ENCODE measurements at regions not wholly inside any gene's neighbourhood (a gene's known extent, or its start where the extent isn't known, plus 50 kb on each side); places are given as distances from the start of the nearest gene placed in this dataset.

DNA sequence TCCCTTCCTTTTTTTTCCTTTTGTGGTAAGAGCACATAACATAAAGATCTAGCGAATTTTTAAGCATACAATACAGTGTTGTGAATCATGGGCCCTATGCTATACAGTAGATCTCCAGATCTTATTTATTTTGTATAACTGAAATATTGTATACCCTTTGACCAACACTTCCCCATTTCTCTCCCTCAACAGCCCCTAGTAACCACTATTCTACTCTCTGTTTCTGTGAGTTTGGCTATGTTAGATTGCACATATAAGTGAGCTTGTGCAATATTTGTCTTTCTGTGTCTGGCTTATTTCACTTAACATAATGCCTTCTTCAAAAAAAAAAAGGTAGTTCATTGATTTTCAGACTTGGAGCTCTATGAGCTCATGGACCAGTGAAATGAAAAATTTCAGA, 180.5 kb downstream of the C11orf91 start:
- DNase-seq: no peak

DNA sequence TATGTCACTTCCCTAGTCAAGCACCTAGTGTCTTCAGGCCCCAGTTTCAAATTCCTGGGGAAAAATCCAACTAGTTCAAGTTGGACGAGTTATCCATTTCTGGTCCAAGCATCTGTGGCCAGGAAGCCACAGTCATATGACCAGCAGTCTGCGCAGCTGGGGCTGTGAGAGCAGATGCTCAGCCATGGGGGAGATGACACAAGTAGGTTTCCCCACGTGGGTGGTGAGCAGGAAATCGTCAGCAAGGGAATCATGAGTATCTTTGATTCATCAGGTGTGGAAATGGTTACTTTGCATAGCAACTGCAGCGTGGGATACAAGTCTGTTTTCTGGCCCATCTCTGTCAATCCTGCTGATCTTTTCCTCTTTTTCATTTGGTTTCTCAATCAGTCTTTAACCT, 185.3 kb downstream of the C11orf91 start:
- DNase-seq: no peak

DNA sequence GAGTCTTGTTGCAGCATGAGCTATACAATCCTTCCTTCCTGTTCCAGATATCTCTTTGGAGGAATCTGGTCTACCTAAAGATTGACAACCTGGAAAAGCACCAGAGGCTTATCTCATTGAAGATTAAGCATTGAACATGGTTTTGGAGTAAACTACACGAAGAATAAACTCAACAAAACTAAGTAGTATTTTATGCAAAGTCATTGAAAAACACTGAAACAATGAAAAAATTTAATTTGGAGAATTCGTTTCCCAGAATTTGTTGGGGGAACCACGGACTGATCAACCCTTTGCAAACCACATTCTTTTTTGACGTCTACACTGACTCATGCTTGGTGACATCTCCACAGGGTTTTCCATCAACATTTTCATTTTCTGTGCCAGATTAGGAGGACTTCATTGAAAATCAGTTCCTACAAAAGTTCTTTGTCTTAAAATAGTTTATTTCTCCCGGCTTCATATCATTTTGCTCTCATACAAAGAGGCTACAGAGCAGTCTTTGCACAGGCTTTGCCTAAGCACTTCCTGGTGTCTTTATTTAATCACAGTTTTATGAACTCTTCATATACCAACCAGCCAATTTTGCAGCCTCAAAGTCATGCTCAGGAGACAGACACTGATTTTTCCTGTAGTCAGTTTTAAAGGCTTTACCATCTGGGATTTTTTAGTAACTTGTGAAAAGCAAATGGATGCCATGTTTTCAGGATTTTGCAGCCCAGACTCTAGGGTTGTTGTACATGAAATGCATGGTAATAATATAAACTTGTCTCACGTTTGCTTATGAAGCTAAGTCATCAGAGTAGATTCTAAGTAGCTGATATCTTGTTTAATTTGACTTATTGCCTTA, 186.3 kb downstream of the C11orf91 start:
- no peak for DNase-seq

DNA sequence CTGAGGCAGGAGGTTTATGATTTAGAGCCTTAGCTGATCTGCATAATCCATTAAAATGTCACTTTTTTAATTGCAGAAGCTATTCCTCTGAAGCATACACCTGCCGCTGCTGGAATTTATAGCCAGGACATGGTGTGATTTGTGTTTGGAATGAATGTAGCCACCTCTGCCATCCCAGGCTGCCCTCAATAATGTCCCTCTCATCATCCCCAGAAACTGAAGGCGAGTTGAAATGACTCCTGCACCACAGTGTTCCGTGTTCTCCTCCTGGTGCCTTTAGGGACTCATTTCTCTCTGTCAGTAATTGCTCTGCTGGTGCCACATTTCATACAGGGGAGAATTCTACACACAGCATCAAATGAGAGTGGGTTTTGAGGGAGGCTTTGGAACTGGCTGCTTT, 191.0 kb downstream of the C11orf91 start:
- DNase-seq: no peak

DNA sequence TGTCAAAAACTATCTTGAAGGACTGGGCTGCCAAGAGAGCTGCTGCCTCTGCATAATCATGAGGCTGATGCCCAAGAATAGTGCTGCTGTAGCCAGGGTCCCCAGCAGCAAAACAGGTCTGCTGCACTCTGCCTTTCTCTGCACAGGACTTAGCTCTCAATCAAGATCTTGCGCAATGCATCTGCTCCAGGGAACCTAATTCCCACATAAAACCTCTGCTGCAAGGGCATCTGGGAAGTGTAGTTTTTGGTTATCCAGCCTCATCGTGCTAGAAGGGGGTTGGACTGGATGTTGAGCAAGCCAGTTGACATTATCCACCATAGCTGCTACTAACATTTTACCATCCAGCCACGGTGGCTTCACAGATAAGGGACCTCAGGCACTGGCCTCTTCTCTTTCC, 192.7 kb downstream of the C11orf91 start:
- DNase-seq: peak; percentile 57

DNA sequence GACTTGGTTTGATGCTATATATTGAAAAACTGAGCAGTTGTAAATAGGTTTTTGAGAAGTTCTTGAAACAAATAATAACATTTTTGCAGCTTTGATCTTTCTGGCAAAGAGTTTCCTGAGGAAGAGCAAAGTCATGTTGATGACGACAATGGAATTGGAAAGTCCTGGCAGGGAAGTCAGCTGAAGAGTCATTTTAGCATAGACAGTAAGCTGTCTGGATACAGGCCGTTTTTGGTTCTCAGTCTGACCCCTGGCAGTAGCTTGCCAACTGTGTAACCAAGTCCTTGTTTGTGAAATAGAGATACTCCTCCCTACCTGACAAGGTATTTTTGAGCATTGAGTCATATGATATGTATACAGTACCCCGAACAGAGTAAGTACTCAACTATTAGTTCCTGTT, 193.3 kb downstream of the C11orf91 start:
- DNase-seq: no peak

DNA sequence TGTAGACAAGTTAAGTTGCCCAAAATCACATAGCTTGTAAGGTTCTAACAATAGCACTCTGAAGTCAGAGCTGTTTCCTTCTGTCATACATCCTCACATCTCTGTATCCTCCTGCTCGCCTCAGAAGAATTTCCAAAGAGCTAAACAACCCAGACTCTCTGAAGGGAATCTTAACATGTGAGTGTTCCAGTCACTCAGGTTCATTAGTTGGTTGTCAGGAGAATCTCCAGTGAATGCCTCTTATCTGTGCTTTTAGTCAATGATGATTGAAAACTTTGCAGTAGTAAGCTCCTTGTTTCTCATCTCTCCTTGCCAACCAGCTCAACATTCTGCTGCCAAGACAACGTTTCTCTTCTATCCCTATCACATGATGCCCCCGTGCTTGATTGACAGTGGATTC, 195.5 kb downstream of the C11orf91 start:
- no peak for DNase-seq

DNA sequence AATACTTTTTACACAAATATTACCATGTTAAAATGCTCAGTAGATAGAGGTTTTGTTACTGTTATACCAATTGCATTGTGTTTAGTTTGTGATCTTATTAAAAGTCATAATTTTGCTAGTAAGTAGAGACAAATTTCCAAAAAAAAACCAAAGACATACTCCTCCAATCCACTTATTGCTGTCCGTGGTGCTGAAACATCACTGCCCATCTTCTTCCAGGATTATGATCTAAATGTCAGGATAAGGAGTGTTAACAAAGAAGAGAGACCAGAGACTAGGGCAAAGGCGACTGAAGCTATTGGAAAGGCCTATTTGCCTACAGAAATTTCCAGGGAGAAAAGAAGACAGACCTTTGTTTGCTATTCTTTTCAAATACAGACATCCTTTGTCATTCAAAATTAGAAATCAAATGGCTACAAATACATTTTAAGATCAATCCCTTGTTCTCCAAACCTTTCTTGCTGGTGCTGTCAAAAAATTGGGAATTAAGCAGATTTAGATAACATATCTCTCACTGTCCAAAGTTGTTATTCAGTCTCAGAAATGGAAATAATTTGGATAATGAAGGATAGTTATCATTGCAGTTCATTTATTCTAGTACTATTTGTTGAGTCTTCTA, 199.7 kb downstream of the C11orf91 start:
- no peak for DNase-seq

DNA sequence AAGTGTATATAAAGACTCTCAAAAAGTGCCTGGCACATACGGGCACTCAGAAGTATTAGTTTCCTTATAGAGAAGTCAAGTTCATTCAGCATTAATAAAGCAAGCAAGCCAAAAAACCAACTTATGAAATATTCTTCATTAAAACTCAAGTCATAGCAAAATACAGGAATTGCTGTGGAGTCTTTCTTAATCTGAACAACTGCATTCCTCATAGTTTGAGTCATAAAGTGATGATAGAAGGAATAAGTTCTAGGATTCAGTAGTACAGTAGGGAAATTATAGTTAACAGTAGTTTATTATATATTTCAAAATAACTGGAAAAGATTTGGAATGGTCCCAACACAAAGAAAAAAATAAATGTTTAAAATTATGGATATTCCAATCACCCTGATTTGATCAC, 200.3 kb downstream of the C11orf91 start:
- DNase-seq: no peak

DNA sequence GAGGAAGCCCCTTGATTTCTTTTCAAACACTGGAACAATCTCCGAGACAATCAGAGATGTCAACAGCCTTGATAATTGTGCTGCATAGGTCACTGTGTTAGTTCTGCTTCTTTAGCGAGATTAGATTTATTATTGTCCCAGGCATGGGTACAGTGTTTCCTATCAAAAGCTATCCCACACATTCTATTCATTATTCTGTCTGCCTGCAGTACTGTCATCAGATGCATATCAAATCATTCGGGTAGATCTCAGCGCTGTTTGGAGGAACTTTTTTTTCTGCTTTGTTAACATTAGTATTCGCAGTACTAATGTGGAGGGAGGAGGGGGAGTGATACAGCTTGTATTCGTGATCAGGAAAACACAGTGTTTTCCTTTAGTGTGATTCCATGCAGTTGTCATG, 208.0 kb downstream of the C11orf91 start:
- no peak for DNase-seq

DNA sequence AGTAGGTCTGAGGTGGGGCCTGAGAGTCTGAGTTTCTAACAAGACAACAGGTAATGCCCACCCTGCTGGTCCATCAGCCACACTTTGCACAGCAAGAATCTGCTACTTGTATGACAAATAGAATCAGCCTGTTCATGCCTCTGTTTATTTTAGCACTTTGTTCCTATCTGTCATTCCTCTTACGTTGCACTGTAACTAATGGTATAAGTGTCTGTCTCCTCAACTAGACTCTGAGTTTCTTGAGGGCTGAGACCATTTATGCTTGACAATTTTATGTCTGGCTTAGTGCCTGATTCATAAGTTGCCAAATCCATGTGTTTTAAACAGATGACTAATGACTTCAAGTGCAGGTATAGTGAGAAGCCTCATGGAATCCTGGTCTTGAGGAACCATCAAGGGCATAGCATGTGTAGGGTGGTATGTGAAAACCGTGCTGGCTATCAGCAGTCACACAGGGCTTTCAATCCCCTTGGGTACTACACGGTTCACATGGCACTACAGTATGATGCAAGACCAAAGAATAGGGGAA, 209.7 kb downstream of the C11orf91 start:
- DNase-seq: no peak

DNA sequence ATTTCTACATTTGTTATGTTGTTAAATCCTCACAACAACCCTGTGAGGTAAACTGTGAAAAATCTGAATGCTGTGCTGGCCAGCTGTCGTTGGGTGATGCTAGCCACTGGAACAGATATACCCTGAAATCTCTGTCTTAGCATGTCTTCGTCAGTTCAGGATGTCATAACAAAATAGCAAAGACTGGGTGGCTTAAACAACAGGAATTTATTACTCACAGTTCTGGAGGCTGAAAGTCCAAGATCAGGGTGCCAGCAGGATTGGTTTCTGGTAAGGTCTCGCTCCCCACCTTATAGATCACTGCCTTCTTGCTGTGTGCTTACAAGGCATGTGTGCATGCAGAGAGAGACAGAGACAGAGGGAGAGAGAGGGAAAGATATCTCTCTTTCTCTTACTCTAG, 211.7 kb downstream of the C11orf91 start:
- DNase-seq: no peak

DNA sequence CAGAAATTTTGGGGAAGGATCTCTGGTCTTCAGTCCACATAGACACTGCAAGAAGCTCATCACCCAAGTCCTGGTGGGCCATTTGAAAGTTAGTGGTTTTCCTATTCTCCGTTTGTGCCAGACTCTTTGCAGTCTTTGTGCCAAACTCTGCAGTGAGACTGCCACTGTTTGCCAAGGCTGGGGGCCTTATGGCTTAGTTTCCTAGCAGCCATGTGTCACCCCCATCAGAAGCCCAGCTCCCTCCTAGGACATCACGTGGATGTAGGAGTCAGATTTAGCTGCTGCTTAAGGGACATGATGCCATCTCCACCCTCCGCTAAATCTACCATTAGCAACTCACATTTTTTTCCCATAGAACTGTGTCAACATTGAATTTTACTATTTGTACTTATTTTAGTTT, 220.0 kb downstream of the C11orf91 start:
- no peak for DNase-seq

DNA sequence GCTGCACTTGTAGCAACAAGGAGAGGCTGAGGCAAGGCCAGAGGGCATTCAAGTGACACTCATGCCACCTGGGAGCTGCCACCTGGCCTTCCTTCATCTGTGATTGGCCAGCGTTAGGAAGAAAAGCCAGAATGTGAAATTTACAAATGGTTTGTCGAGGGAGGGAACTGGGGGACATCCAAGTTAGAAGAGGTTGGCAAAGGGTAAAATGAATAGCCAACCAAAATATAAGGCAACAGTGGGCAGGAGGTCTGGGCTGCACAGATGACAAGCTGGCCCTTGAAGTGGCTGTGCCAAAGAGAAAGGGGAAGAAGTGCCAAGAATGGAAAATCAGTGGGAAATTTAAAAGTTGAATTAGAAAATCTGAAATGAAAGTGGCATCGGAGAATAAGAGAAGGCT, 221.4 kb downstream of the C11orf91 start:
- DNase-seq: no peak

DNA sequence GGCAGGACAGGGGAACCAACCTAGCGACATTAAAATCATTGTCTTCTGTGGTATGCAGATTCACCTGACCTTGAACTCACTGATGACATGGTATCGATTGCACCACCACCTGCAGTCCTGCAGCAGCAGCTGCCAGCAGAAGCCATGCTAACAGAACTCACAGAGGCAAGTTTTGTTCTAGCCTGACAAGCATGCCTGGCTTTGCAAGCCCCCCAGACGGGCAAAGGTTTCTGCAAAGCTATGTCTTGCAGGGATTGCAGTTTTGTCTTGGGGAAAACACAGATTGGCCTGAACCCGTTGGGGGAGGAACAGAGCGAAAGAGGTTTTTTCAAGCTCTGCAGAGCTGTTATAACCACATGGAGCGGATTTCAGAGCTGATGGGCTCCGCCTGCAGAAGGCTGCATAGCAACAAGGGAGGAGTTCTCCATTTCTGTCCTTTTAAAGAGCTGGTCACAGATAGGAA, 221.0 kb downstream of the HIPK3 start:
- DNase-seq: no peak

DNA sequence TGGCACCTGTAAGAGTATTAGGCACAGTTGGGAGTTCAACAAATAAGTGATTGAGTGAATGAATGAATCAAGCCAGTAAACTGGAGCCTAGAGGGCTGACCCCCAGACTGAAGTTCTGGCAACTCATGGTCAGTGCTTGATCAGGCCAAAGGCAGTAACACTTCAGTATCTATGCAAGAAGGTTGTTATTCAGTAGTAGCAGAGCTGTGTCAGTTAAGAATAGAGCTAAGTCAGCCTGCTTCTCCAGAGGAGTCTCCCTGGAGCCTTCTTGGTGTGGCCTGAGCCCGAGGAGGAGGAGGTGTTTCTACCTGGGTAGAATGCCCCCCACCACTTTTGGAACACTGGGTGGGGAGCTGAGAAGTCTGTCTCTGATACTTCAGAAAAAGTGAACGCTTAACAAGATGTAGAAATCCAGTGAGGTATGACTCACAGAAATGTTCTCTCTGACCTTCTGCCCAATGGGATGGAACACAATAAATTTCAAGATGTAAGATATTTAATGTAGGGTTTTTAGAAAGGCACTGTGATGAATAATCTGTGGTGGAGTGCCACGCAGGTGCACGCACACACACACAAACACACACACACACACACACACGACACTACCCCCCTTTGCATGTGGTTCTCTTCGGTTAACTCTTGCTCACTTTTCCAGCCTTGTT, 219.9 kb downstream of the HIPK3 start:
- no peak for DNase-seq

DNA sequence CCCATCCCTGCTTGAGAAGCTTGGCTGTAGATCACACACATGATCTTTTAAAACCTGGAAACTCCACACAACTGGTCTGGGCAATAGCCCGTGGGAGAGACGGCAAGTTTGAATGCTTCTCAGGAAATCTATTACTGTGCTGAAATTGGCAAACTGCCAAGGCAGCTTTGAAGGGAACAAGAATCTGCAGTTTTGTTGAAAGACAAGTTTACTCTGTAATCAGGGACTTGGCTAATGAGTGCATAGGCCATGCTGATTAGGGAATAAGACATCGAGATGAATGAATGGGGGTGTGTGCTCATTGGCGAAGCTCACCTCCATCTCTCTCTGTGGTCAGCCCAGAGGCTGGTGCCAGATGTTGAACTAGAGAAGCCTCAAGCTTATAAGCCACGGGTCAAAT, 218.8 kb downstream of the HIPK3 start:
- DNase-seq: no peak

DNA sequence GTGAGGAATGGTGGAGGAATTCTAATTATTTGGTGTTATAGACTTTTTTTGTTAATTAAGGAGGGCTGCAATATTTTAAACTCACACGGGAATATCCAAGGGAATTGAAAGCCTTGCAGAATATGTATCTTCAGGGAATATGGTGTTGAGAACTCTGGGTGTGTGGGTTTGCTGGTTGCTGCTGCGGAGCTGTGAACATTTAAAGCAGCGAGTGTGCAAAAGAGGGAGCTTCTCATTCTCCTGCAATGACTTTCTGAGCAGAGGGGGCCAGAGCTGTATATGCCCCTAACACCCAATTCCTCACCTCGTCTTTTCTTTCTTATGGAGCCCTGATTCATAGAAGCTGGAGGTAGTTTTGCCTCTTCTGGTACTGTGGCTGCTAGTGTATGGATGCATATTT, 217.7 kb downstream of the HIPK3 start:
- no peak for DNase-seq

DNA sequence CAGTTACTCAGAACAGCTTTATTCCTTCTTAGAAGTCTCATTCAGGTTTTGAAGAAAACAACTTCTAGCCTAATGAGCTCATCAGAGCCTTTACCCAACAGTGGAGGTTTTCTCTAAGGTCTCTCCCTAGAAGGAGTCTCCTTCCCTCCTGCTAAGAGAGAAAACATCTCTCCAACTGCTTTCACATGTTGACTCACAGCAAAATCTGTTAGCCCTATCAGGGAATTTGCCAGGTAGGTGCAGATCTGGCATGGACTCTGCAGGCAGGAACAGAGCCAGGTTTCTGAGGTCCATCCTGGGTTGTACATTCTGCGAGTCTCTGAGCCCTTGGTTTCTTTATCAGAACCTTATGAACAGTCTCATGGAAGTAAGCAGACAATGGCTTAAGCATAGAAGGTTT, 214.4 kb downstream of the HIPK3 start:
- no peak for DNase-seq

DNA sequence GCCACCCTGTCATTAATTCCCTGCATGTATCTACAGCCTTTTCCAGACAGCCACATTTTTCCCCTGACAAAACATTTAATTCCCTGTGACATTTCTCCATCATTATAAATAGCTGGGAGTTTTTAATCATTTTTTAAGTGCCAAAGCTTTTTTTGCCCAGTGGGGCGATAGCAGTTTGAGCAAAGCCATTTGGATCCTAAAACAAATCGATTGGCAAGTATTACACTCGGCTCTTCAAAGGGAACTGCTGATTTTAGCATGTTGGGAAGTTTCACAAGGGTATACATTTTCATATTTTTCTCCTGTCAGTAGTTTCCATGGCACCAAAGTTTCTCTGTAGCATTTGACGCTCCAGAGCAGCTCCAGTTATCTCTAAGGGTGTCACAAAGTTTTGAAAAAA, 210.8 kb downstream of the HIPK3 start:
- no peak for DNase-seq

DNA sequence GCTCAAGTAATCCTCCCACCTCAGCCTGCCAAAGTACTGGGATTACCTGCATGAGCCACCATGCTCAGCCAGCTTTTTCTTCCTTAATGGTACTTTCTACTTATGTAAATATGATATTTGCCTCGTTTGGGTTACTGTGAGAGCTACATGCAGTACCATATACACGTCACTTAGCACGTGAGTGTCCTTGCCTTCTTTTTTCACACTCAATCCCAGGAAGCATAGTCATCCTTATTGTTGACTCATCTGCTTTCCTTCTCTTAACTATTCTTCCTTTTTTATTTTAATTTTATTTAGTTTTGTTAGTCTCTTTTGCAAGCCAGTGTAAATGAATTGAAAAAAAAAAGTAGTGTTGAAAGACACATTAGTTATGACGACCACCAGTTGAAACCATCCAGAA, 205.9 kb downstream of the HIPK3 start:
- no peak for DNase-seq

DNA sequence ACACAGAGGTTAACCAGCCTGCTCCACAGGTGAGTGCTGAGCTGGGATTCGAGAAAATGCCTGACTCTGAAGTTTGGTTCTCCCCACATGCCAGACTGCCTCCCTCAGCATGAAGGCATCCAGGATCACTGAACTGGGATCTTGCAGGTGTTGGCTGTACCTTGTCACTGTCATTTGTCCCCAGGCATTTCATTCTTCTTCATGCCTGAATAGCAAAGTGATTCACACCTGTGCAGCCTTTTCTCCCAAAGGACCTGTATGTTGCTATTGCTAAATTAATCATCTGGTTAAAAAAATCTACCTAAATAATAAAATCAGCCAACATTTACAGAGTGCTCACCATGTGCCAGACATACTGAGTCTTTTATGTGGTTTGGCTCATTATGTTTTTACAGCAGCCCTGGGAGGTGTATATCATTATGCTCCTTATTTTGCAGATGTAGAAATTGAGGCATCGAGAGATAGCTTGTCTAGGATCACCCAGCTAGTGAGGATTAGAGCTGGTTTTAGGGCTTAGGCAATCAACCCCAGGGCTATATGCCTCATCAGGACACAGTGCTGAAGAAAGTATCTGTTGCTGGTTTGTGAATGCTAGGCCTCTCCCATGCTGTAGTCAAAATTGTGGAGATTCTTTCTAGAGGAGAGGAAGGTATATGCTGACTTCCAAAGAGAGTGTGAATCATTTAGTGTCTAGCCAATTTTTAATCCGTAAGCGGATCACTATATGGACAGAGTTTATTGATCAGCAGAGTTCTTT, 204.4 kb downstream of the HIPK3 start:
- peak; percentile 70 for DNase-seq

DNA sequence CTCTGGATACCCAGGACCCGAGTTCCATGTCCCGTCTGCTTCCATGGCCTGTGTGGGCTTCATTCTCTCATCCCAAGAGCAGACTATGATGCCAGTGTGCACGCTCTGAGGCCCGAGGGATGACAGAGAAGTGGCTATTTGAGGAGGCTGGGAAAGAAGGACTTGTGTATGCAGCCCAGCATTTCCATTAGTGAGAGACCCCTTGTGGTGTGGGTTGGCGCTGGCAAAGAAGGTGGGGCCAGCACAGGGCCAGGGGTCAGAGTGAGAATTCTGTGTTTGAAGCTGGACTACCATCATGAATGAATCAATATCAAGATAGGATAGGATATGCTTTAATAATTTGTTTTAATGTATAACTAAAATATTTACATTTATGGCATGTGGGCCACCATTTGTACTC, 200.8 kb downstream of the HIPK3 start:
- no peak for DNase-seq
